SK-N-MC (cell line): ENCODE measurements at regions not wholly inside any gene's neighbourhood (a gene's known extent, or its start where the extent isn't known, plus 50 kb on each side); places are given as distances from the start of the nearest gene placed in this dataset.

Experiments used
- DNase-seq: peaks from one replicate; pipeline ENCODE4 v3.0.0-alpha.2; 2011; ENCODE audit warnings: low read depth, low spot score
- H3K27ac ChIP-seq: fragments of 200-600 bp; sonication (generic); 2 replicates; pipeline ENCODE4 v1.5.1; 2016; ENCODE audit warnings: mixed run types
- H3K36me3 ChIP-seq: fragments of 200-600 bp; sonication (generic); 2 replicates; pipeline ENCODE4 v1.6.1; 2017; ENCODE audit warnings: antibody characterized with exemption, low read length, mixed read lengths; ENCODE audit not compliant: insufficient read depth
- H3K4me3 ChIP-seq: fragments of 200-600 bp; sonication (generic); 2 replicates; pipeline ENCODE4 v1.5.1; 2016
- H3K9ac ChIP-seq: fragments of 200-600 bp; sonication (generic); 2 replicates; pipeline ENCODE4 v1.8.0; 2017; ENCODE audit warnings: mixed run types, mixed read lengths; ENCODE audit not compliant: insufficient read length
- H3K9me3 ChIP-seq: fragments of 200-600 bp; sonication (generic); 2 replicates; pipeline ENCODE4 v1.6.1; 2017; ENCODE audit warnings: low read depth, mild to moderate bottlenecking, antibody characterized with exemption, low read length, moderate library complexity, mixed read lengths
- EZH2 ChIP-seq: fragments of 200-600 bp; sonication (generic); IDR thresholded peaks from one replicate; pipeline ENCODE4 v1.6.1; 2017; ENCODE audit warnings: antibody characterized with exemption
- FOXP2 ChIP-seq: optimal IDR thresholded peaks from 2 replicates; pipeline ENCODE3; 2011; ENCODE audit warnings: mild to moderate bottlenecking, moderate library complexity; ENCODE audit not compliant: insufficient read depth; ENCODE audit errors: extremely low read length, control extremely low read depth
- POLR2AphosphoS5 ChIP-seq: IDR thresholded peaks from 2 replicates; pipeline ENCODE4 v1.6.1; 2012; ENCODE audit warnings: mild to moderate bottlenecking, low read depth, low read length, borderline replicate concordance

DNA sequence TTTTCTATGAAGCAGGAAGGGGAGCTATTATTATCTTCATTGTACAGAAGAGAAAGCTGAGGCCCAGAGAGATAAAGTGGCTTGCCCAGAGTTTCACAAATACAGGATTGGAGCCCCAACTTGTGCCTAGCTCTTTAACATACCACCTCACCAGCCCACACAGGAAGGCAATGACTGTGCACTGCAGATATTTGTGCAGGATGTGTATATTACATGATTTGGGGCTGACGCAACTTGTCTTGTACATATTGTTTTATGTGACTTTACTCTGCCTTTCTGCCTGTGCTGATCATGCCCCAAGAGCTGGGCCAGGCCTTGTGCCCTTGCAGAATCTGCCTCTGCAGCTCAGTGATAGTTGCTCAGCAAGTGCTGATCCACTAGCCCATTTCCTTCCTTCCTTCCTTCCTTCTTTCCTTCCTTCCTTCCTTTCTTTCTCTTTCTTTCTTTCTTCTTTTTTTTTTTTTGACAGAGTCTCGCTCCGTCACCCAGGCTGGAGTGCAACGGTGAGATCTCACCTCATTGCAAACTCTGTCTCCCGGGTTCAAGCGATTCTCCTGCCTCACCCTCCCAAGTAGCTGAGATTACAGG lies 106.6 kb upstream of the TBCA start:
- no peak for DNase-seq
- Histone ChIP-seq H3K9ac (no peak overlapping the region), H3K9me3 (no peaks in the 10 kb centered on the region), H3K27ac (no peak overlapping the region), H3K36me3 (no peaks in the 10 kb centered on the region), H3K4me3 (no peak overlapping the region)
- TF ChIP-seq EZH2 (no peak), FOXP2 (no peak), POLR2AphosphoS5 (no peak)

- Histone ChIP-seq H3K4me3 (no peak overlapping the region), H3K27ac (no peak overlapping the region), H3K36me3 (no peaks in the 10 kb centered on the region), H3K9ac (no peak overlapping the region), H3K9me3 (no peaks in the 10 kb centered on the region)
- no peak for DNase-seq
- TF ChIP-seq FOXP2 (no peak), EZH2 (no peak), POLR2AphosphoS5 (no peak)
Observed at GRCh38 chr5:77881528-77881927, 105.4 kb upstream of the TBCA start.

- Histone ChIP-seq H3K9ac (no peak overlapping the region), H3K36me3 (no peaks in the 10 kb centered on the region), H3K4me3 (no peak overlapping the region), H3K9me3 (no peaks in the 10 kb centered on the region), H3K27ac (no peak overlapping the region)
- TF ChIP-seq EZH2 (no peak), POLR2AphosphoS5 (no peak), FOXP2 (no peak)
- no peak for DNase-seq
Observed at GRCh38 chr5:77877516-77878355, 101.6 kb upstream of the TBCA start.

DNA sequence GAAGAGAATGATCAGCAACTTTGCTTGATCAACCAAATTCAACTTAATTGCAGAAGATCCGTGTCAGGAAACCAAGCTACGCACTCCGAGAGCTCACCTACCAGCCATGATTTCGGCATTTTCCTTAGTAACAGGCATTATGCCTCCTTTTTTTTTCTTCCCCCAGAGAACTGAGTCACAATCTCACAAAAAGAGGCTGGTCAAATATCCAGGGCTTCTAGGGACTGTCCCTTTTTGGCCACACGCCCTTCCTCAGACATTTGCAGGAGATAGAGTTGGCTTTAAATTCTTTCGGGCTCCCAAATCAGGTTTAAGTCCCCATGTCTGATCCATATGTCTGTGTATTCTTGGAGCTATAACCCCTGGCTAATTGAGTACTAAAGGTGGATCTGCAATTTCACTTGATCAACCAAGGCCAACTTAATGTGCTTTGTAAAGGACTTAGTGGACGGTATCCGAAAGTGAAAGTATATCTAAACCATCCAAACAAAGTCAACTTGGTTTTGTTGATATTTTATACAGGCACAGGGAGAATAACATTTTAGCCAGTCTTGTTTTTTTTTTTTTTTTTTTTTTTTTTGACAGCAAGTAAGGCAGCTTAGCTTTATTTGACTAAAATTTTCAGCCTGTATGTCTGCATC lies 100.8 kb upstream of the TBCA start:
- no peak for DNase-seq
- H3K9ac ChIP-seq: no peak overlapping the region
- no peaks in the 10 kb centered on the region for H3K9me3 ChIP-seq
- no peaks in the 10 kb centered on the region for H3K36me3 ChIP-seq
- no peak overlapping the region for H3K27ac ChIP-seq
- no peak overlapping the region for H3K4me3 ChIP-seq
- TF ChIP-seq POLR2AphosphoS5 (no peak), EZH2 (no peak), FOXP2 (no peak)

GRCh38 chr5:77876316-77876715 lies 100.2 kb upstream of the TBCA start:
- Histone ChIP-seq H3K4me3 (no peak overlapping the region), H3K9me3 (no peaks in the 10 kb centered on the region), H3K9ac (no peak overlapping the region), H3K27ac (no peak overlapping the region), H3K36me3 (no peaks in the 10 kb centered on the region)
- DNase-seq: no peak
- no peak for TF ChIP-seq EZH2
- no peak for TF ChIP-seq FOXP2
- TF ChIP-seq POLR2AphosphoS5: no peak

- H3K4me3 ChIP-seq: no peak overlapping the region
- no peak for TF ChIP-seq FOXP2
- no peaks in the 10 kb centered on the region for H3K9me3 ChIP-seq
- no peak for DNase-seq
- no peak overlapping the region for H3K9ac ChIP-seq
- H3K36me3 ChIP-seq: no peaks in the 10 kb centered on the region
- no peak overlapping the region for H3K27ac ChIP-seq
Observed at GRCh38 chr5:77874691-77875090, 98.6 kb upstream of the TBCA start.

DNA sequence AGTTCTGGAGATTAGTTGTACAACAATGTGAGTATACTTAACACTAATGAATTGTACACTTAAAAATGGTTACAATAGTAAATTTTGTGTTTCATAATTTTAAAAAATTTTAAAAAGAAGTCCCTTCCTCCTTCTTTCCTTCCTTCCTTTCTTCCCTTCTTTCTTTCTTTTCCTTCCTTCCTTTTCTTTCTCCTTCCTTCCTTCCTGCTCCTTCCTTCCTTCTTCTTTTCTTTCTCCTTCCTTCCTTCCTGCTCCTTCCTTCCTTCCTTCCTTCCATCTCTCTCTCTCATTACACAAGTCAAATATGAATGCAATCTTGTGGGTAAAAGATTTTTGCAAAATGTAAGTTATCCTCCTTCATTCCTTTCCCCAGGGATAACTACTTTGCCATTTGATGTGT lies 97.1 kb upstream of the TBCA start:
- H3K27ac ChIP-seq: no peak overlapping the region
- H3K36me3 ChIP-seq: no peaks in the 10 kb centered on the region
- no peak for TF ChIP-seq EZH2
- no peak for TF ChIP-seq FOXP2
- no peak for TF ChIP-seq POLR2AphosphoS5
- H3K9me3 ChIP-seq: no peaks in the 10 kb centered on the region
- no peak for DNase-seq
- H3K9ac ChIP-seq: no peak overlapping the region
- H3K4me3 ChIP-seq: no peak overlapping the region

DNA sequence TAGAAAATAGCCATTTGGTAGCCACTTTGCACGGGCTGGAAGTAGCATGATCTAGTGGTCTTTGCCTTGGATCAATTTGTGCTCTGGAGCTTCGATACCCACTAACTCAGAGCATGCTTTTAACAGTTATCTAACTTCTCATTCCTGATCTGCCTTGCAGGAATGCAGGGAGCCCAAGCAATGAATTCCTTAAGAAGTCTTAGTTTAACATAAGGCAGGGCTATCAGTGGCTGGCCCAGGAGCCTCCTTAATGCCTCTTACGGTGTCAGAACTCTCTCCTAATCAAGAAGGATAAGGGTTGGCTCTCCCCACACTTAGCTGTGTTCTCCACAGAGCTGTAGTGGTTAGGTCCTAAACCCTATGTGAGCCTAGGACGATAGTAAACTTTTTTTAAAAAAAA lies 95.8 kb upstream of the TBCA start:
- Histone ChIP-seq H3K9ac (no peak overlapping the region), H3K4me3 (no peak overlapping the region), H3K9me3 (no peaks in the 10 kb centered on the region), H3K36me3 (no peaks in the 10 kb centered on the region), H3K27ac (no peak overlapping the region)
- TF ChIP-seq FOXP2: no peak
- no peak for DNase-seq

DNA sequence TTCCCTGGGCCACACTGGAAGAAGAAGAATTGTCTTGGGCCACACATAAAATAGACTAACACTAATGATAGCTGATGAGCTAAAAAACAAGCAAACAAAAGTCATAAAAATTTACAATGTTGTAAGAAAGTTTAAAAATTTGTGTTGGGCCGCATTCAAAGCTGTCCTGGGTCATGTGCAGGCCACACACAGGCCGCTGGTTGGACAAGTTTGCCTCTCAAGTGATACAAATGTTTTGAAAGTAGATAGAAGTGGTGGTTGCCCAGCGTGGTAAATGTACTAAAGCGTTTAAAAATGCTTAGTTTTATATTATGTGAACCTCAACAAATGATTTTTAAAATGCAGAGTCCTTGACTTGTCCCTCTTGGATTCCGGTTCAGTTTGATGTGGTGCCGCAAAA lies 94.9 kb upstream of the TBCA start:
- Histone ChIP-seq H3K9ac (no peak overlapping the region), H3K9me3 (no peaks in the 10 kb centered on the region), H3K27ac (no peak overlapping the region), H3K4me3 (no peak overlapping the region), H3K36me3 (no peaks in the 10 kb centered on the region)
- TF ChIP-seq EZH2 (no peak), FOXP2 (no peak), POLR2AphosphoS5 (no peak)
- DNase-seq: no peak
